ENCODE measurements at regions not wholly inside any gene's neighbourhood (a gene's known extent, or its start where the extent isn't known, plus 50 kb on each side); places are given as distances from the start of the nearest gene placed in this dataset.

GRCh38 chr7:26460351-26461085 lies 168.9 kb downstream of the SNX10 start:
- BruUV-seq (replicated peaks), result no TSS peak
- Histone ChIP-seq H3K4me3 (ENCODE audit: low read length) (no peak overlapping the region), H3K9me3 (ENCODE audit: low read length) (no peaks in the 10 kb centered on the region), H3K4me1 (ENCODE audit: insufficient read depth, low read length) (peaks cover 24% of the 10 kb centered on the region), H3K9ac (ENCODE audit: low read length) (no peak overlapping the region), H3K9me2 (replicated peaks; ENCODE audit: low read length) (no peaks in the 10 kb centered on the region), H3K79me2 (ENCODE audit: low read length) (no peaks in the 10 kb centered on the region), H3K4me2 (ENCODE audit: low read length) (0 out of 2 replicates have a peak overlapping the region, but pooled peaks have one; percentile 30), H3K27ac (ENCODE audit: low read length) (no peak overlapping the region), H3F3A (ENCODE audit: low read length, unreplicated experiment) (no peaks in the 10 kb centered on the region), H3K36me3 (ENCODE audit: low read depth, low read length) (no peaks in the 10 kb centered on the region), H2AFZ (ENCODE audit: low read length) (no peak overlapping the region), H4K20me1 (ENCODE audit: low read length) (no peaks in the 10 kb centered on the region), H3K27me3 (ENCODE audit: low read length) (no peaks in the 10 kb centered on the region)
- peak; percentile 33 for ATAC-seq
- TF ChIP-seq EZH2phosphoT487 (IDR thresholded peaks at IDR 0.05; ENCODE audit: borderline replicate concordance, low read length) (no peak), EZH2 (IDR thresholded peaks at IDR 0.05; ENCODE audit: low read length, unreplicated experiment) (no peak)
- TF ChIP-seq, protein P1, sequence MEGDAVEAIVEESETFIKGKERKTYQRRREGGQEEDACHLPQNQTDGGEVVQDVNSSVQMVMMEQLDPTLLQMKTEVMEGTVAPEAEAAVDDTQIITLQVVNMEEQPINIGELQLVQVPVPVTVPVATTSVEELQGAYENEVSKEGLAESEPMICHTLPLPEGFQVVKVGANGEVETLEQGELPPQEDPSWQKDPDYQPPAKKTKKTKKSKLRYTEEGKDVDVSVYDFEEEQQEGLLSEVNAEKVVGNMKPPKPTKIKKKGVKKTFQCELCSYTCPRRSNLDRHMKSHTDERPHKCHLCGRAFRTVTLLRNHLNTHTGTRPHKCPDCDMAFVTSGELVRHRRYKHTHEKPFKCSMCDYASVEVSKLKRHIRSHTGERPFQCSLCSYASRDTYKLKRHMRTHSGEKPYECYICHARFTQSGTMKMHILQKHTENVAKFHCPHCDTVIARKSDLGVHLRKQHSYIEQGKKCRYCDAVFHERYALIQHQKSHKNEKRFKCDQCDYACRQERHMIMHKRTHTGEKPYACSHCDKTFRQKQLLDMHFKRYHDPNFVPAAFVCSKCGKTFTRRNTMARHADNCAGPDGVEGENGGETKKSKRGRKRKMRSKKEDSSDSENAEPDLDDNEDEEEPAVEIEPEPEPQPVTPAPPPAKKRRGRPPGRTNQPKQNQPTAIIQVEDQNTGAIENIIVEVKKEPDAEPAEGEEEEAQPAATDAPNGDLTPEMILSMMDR (conservative IDR thresholded peaks at IDR 0.05; ENCODE audit: low read depth, low read length), result no peak
- POLR2A ChIA-PET (ENCODE audit: unreplicated experiment), result no interaction called here
- CTCF ChIA-PET, result interaction anchor here (0.6 kb wide), 1 partner anchor 11 kb away, joined by 4 read pairs; no protein-coding TSS in a partner anchor
- intact Hi-C loops (cut with micrococcal nuclease), result no loop called here
- DNase-seq, result no peak

DNA sequence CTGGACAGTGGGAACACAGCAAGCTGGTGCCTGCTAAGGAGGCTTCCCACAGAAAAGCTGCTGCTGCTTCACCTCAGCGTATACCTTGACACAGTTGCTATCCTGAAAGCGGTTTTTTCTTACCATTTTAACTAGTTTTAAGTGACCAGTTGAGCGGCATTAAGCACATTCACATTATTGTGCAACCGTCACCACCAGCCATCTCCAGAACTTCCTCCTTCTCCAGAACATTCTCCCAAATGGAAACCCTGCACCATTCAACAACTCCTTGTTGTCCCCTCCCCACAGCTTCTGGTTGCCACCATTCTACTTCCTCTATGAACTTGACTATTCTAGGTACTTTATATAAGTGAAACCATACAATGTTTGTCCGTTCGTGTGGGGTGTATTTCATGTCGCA lies 169.9 kb downstream of the SNX10 start:
- ChIA-PET CTCF (no interaction called here), POLR2A (ENCODE audit: unreplicated experiment) (no interaction called here)

DNA sequence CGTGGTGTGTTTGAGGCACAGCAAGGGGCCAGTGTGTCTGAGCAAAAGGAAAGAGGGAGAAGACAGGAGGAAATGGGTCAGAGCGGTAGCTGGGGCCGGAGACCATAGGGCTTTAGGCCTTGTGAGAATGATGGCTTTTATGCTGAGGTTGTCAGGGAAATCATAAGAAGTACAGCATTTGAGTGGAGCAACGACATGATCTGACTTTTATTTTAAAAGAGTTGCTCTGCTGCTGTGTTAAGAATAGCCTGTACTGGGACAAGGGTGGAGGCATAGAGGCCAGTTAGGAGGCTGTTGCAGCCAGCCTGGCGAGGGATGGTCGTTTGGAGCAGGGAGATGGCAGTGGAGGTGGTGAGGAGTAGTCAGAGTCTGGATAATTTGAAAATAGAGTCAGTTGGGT lies 174.3 kb downstream of the SNX10 start:
- ChIA-PET POLR2A (ENCODE audit: unreplicated experiment) (no interaction called here), CTCF (no interaction called here)
- intact Hi-C loops (cut with micrococcal nuclease), result no loop called here

More for the DNA sequence above, 169.9 kb downstream of the SNX10 start:
- no peak for ATAC-seq
- TF ChIP-seq EZH2 (IDR thresholded peaks at IDR 0.05; ENCODE audit: low read length, unreplicated experiment) (no peak), EZH2phosphoT487 (IDR thresholded peaks at IDR 0.05; ENCODE audit: borderline replicate concordance, low read length) (no peak)
- TF ChIP-seq, protein P1 (conservative IDR thresholded peaks at IDR 0.05; ENCODE audit: low read depth, low read length), result no peak
- Histone ChIP-seq H3K9me3 (ENCODE audit: low read length) (no peaks in the 10 kb centered on the region), H3K79me2 (ENCODE audit: low read length) (no peaks in the 10 kb centered on the region), H4K20me1 (ENCODE audit: low read length) (no peaks in the 10 kb centered on the region), H3K4me1 (ENCODE audit: insufficient read depth, low read length) (peaks cover 24% of the 10 kb centered on the region), H3K27me3 (ENCODE audit: low read length) (no peaks in the 10 kb centered on the region), H2AFZ (ENCODE audit: low read length) (no peak overlapping the region), H3K9ac (ENCODE audit: low read length) (no peak overlapping the region), H3K36me3 (ENCODE audit: low read depth, low read length) (no peaks in the 10 kb centered on the region), H3K4me3 (ENCODE audit: low read length) (no peak overlapping the region), H3F3A (ENCODE audit: low read length, unreplicated experiment) (no peaks in the 10 kb centered on the region), H3K27ac (ENCODE audit: low read length) (no peak overlapping the region), H3K4me2 (ENCODE audit: low read length) (no peak overlapping the region), H3K9me2 (replicated peaks; ENCODE audit: low read length) (no peaks in the 10 kb centered on the region)
- no peak for DNase-seq
- intact Hi-C loops (cut with micrococcal nuclease), result no loop called here
- no TSS peak for BruUV-seq (replicated peaks)

More for the DNA sequence above, 174.3 kb downstream of the SNX10 start:
- H3K27ac ChIP-seq (ENCODE audit: low read length), result no peak overlapping the region
- DNase-seq (no peak), ATAC-seq (no peak)
- no peaks in the 10 kb centered on the region for H3K9me3 ChIP-seq (ENCODE audit: low read length)
- H3K4me3 ChIP-seq (ENCODE audit: low read length), result no peak overlapping the region
- no peaks in the 10 kb centered on the region for H3K4me1 ChIP-seq (ENCODE audit: insufficient read depth, low read length)
- H3K9ac ChIP-seq (ENCODE audit: low read length), result no peak overlapping the region
- H4K20me1 ChIP-seq (ENCODE audit: low read length), result no peaks in the 10 kb centered on the region
- H3K27me3 ChIP-seq (ENCODE audit: low read length), result no peaks in the 10 kb centered on the region
- no peak overlapping the region for H2AFZ ChIP-seq (ENCODE audit: low read length)
- no peaks in the 10 kb centered on the region for H3K79me2 ChIP-seq (ENCODE audit: low read length)
- BruUV-seq (replicated peaks), result no TSS peak
- no peak overlapping the region for H3K4me2 ChIP-seq (ENCODE audit: low read length)
- H3K9me2 ChIP-seq (replicated peaks; ENCODE audit: low read length), result no peaks in the 10 kb centered on the region
- no peaks in the 10 kb centered on the region for H3K36me3 ChIP-seq (ENCODE audit: low read depth, low read length)
- no peaks in the 10 kb centered on the region for H3F3A ChIP-seq (ENCODE audit: low read length, unreplicated experiment)
- TF ChIP-seq EZH2 (IDR thresholded peaks at IDR 0.05; ENCODE audit: low read length, unreplicated experiment), result no peak
- TF ChIP-seq EZH2phosphoT487 (IDR thresholded peaks at IDR 0.05; ENCODE audit: borderline replicate concordance, low read length), result no peak
- TF ChIP-seq, protein P1 (conservative IDR thresholded peaks at IDR 0.05; ENCODE audit: low read depth, low read length), result no peak

All from PC-3 (cell line).